Gastrocnemius medialis (tissue), 4 donors: ENCODE measurements at regions not wholly inside any gene's neighbourhood (a gene's known extent, or its start where the extent isn't known, plus 50 kb on each side); places are given as distances from the start of the nearest gene placed in this dataset.

Experiments used
- ATAC-seq, 2 donors: fragments of 150-250 bp; one replicate each; pipeline ENCODE4 v1.9.1; 2016
- DNase-seq, 2 donors: peaks; one replicate each; pipeline ENCODE4 v3.0.0-alpha.2; 2019
- H3K27ac ChIP-seq, 4 donors: fragments of 200-600 bp; sonication (generic); 1 replicate in 1 of 4; 2 replicates in 3 of 4; pipeline ENCODE4 v1.5.1; 2016 to 2018; ENCODE audit warnings: mild to moderate bottlenecking in 2 of 4, moderate library complexity in 1 of 4
- H3K27me3 ChIP-seq, 3 donors: fragments of 200-600 bp; sonication (generic) in 2 of 3; 1 replicate in 1 of 3; 2 replicates in 2 of 3; pipeline versions ENCODE4 v1.5.1 to v1.6.0; 2016 to 2019; ENCODE audit warnings: mild to moderate bottlenecking in 1 of 3, moderate library complexity in 1 of 3
- H3K36me3 ChIP-seq, 2 donors: fragments of 200-600 bp; sonication (generic) in 1 of 2; one replicate each; pipeline ENCODE4 v1.5.1; 2017 to 2018
- H3K4me1 ChIP-seq, 2 donors: fragments of 200-600 bp; sonication (generic) in 1 of 2; one replicate each; pipeline ENCODE4 v1.5.1; 2016 to 2017; ENCODE audit warnings: mild to moderate bottlenecking in 2 of 2
- H3K4me3 ChIP-seq, 4 donors: fragments of 200-600 bp; sonication (generic) in 3 of 4; 1 replicate in 1 of 4; 2 replicates in 3 of 4; pipeline ENCODE4 v1.5.1; 2016 to 2019; ENCODE audit warnings: mild to moderate bottlenecking in 2 of 4
- H3K9me3 ChIP-seq, 3 donors: fragments of 200-600 bp; sonication (generic) in 2 of 3; 1 replicate in 1 of 3; 2 replicates in 2 of 3; pipeline ENCODE4 v1.5.1; 2016 to 2019
- CTCF ChIP-seq, 5 experiments: fragments of 450-650 bp in 3 of 5; fragments of 200-600 bp in 2 of 5; sonication (generic) in 2 of 5; IDR thresholded peaks in 4 of 5; conservative IDR thresholded peaks in 1 of 5; 1 replicate in 4 of 5; 2 replicates in 1 of 5; pipeline ENCODE4 v1.5.1; 2016 to 2019; ENCODE audit warnings: antibody characterized with exemption in 5 of 5, mild to moderate bottlenecking in 3 of 5, moderate library complexity in 3 of 5
- POLR2A ChIP-seq, 2 donors: fragments of 450-650 bp; IDR thresholded peaks; one replicate each; pipeline ENCODE4 v1.6.1; 2017; ENCODE audit warnings: antibody characterized with exemption in 2 of 2, mild to moderate bottlenecking in 2 of 2, moderate library complexity in 2 of 2
- in situ Hi-C, 4 donors: fragments of 200-750 bp; cut with MboI; loops; one replicate each; pipeline versions ENCODE4 v1.15.0 to v1.8.0; 2017; ENCODE audit warnings: low sequenced_read_pairs in 4 of 4
- intact Hi-C: fragments of 100-400 bp; cut with DNase I; formaldehyde crosslinking; loops from one replicate; pipeline ENCODE4 v1.15.1; 2023; ENCODE audit warnings: low total_unique reads

DNA sequence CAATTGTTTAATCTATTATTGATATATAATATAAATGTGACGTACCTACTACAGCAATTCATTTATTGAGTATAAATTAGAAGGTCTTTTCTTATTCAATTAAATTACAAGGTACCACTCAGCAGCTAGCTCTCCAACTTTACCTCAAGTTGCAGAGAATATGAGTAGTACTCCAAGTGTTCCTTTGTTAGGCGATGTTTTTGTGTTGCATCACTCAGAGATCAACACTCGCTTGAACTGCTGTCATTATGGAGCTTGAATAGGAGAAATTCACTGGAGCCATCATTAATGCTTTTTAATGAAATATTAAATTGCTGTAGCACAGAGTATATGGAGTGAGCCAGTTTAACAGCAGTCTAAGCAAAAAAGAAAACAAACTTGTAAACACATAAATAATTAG is 320.0 kb downstream of the FSIP2 start:
- no peak for DNase-seq
- TF ChIP-seq CTCF (IDR thresholded peaks at IDR 0.05 in 4 of 5, conservative IDR thresholded peaks at IDR 0.05 in 1 of 5) (no peak), POLR2A (IDR thresholded peaks at IDR 0.05) (no peak)
- H3K9me3 ChIP-seq, result no peaks in the 10 kb centered on the region
- peaks cover 12 to 18% of the 10 kb centered on the region in 2 donors for H3K4me1 ChIP-seq
- H3K27me3 ChIP-seq, result no peaks in the 10 kb centered on the region
- intact Hi-C loops, result no loop called here
- H3K36me3 ChIP-seq, result no peaks in the 10 kb centered on the region
- no peak overlapping the region for H3K4me3 ChIP-seq
- in situ Hi-C loops, result no loop called here
- no peak overlapping the region for H3K27ac ChIP-seq
- no peak for ATAC-seq

DNA sequence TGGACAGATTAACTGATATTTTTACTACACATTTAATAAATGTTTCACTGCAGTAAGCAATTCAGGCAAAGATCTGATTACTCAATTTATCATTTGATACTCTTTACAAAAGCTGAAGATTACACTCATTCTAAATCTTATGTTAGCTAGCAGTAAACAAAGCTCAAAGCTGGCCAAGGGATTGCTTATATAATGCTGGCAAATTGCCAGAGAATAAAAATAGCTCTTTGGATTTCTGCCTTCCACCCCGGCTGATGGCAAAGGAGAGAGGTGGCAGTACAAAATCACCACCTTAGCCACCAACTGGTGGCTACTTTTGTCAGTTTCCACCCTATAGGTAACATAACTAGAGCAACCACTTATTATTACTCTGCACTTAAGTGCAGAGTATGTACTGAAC is 320.5 kb downstream of the FSIP2 start:
- Histone ChIP-seq H3K9me3 (no peaks in the 10 kb centered on the region), H3K27ac (no peak overlapping the region), H3K36me3 (no peaks in the 10 kb centered on the region), H3K4me1 (peaks cover 12 to 18% of the 10 kb centered on the region in 2 donors), H3K27me3 (no peaks in the 10 kb centered on the region), H3K4me3 (no peak overlapping the region)
- in situ Hi-C loops, result no loop called here
- intact Hi-C loops, result no loop called here
- no peak for TF ChIP-seq CTCF (IDR thresholded peaks at IDR 0.05 in 4 of 5, conservative IDR thresholded peaks at IDR 0.05 in 1 of 5)
- TF ChIP-seq POLR2A (IDR thresholded peaks at IDR 0.05), result no peak
- DNase-seq (peak in 1 of 2 donors; percentile 9), ATAC-seq (peak in 1 of 2 donors; percentile 77)

GRCh38 chr2:186060744-186061440 is 322.3 kb downstream of the FSIP2 start:
- Histone ChIP-seq H3K9me3 (no peaks in the 10 kb centered on the region), H3K36me3 (no peaks in the 10 kb centered on the region), H3K4me1 (peaks cover 12 to 18% of the 10 kb centered on the region in 2 donors), H3K4me3 (no peak overlapping the region), H3K27me3 (no peaks in the 10 kb centered on the region), H3K27ac (no peak overlapping the region)
- ATAC-seq, result no peak
- no peak for DNase-seq
- in situ Hi-C loops (no loop called here), intact Hi-C loops (no loop called here)
- TF ChIP-seq POLR2A (IDR thresholded peaks at IDR 0.05) (no peak), CTCF (IDR thresholded peaks at IDR 0.05 in 4 of 5, conservative IDR thresholded peaks at IDR 0.05 in 1 of 5) (no peak)

- DNase-seq (no peak), ATAC-seq (no peak)
- intact Hi-C loops (no loop called here), in situ Hi-C loops (no loop called here)
- TF ChIP-seq POLR2A (IDR thresholded peaks at IDR 0.05) (no peak), CTCF (IDR thresholded peaks at IDR 0.05 in 4 of 5, conservative IDR thresholded peaks at IDR 0.05 in 1 of 5) (no peak)
- Histone ChIP-seq H3K9me3 (no peaks in the 10 kb centered on the region), H3K27me3 (no peaks in the 10 kb centered on the region), H3K4me3 (no peak overlapping the region), H3K36me3 (no peaks in the 10 kb centered on the region), H3K27ac (no peak overlapping the region), H3K4me1 (peaks cover 6 to 9% of the 10 kb centered on the region in 2 donors)
Measured at GRCh38 chr2:186064507-186064906, 325.9 kb downstream of the FSIP2 start.

DNA sequence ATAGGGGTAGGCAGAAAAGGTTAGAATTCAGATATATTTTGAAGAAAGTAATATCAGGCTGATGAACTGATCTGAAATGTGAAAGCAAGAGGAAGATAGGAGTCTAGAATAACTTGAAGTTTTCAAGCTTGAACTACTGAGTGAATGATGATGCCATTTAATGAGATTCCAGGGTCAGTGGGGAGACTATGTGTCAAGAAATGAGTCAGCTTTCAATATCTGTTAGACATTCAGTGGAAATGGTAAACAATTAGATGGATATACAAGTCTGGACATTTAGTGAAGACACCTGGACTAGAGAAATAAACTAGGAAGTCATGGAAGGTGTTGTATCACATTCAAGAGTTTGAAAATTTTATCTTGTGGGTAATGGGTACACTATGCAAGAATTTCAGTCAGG is 326.9 kb downstream of the FSIP2 start:
- Histone ChIP-seq H3K36me3 (no peaks in the 10 kb centered on the region), H3K27me3 (no peaks in the 10 kb centered on the region), H3K9me3 (no peaks in the 10 kb centered on the region), H3K4me3 (no peak overlapping the region), H3K27ac (no peak overlapping the region), H3K4me1 (peaks cover 0 to 4% of the 10 kb centered on the region in 2 donors)
- TF ChIP-seq POLR2A (IDR thresholded peaks at IDR 0.05) (no peak), CTCF (IDR thresholded peaks at IDR 0.05 in 4 of 5, conservative IDR thresholded peaks at IDR 0.05 in 1 of 5) (no peak)
- intact Hi-C loops, result no loop called here
- in situ Hi-C loops, result no loop called here
- DNase-seq (no peak), ATAC-seq (no peak)
